ENCODE measurements at regions not wholly inside any gene's neighbourhood (a gene's known extent, or its start where the extent isn't known, plus 50 kb on each side); places are given as distances from the start of the nearest gene placed in this dataset.

- no peak for DNase-seq (ENCODE audit: low spot score)
Observed at GRCh38 chr15:24733659-24734058, 58.1 kb downstream of the NPAP1 start.

DNA sequence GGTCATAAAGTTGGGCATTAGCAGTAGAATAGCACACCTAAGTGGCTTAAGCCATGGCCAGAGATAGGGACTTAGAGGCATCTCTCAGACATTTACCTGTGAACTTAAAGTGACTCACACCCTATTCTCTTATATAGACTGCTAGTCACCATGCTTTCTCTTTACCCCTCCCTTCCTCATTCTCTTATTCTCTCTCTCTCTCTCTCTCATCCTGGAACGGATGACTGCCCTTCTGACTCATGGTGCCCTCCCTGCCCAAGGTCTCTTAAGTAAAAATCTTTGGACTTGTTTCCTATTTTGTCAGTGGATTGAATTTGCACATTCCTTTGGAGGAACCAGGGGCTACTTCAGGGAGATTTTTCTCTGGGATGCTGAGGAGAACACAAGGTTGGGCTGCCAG is 58.8 kb downstream of the NPAP1 start:
- no peak for DNase-seq (ENCODE audit: low spot score)

DNA sequence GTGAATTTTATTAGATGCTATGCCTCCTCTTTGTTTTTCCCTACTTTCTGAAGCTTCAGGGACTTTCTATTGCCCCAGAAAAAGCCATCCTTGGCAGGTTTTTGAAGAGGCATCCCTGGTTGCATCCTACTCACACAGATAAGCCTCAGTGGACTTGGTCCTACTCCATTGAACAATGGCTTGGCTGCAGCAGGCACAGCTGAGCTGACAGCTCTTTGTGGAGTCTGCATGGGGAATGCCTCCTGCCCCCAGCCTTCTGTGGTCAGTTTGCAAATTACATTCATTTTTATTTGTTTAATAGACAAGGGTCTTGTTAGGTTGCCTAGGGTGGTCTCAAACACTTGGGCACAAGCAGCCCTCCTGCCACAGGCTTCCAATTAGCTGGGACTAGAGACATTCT is 69.7 kb downstream of the NPAP1 start:
- DNase-seq (ENCODE audit: low spot score), result no peak

- no peak for DNase-seq (ENCODE audit: low spot score)
Observed at GRCh38 chr15:24746094-24746493, 70.5 kb downstream of the NPAP1 start.

DNA sequence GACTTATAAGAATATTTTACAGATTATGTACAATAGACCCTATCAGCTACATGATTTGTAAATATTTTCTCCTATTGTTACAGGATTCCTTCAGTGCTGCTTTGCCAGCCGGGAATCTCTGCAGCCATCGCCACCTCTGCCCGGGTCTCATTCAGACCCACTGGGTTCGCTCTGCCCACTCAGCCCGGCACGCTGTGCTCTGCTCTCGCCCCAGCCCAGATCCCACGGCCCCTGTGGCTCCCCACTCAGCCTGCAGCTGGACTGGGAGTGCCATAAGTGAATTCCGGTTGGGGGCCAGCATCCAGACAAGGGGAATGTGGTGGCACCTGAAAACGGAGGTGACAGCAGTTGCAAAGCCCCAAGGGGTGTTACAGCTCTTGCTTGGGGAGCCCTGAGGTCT is 71.8 kb downstream of the NPAP1 start:
- no peak for DNase-seq (ENCODE audit: low spot score)

DNA sequence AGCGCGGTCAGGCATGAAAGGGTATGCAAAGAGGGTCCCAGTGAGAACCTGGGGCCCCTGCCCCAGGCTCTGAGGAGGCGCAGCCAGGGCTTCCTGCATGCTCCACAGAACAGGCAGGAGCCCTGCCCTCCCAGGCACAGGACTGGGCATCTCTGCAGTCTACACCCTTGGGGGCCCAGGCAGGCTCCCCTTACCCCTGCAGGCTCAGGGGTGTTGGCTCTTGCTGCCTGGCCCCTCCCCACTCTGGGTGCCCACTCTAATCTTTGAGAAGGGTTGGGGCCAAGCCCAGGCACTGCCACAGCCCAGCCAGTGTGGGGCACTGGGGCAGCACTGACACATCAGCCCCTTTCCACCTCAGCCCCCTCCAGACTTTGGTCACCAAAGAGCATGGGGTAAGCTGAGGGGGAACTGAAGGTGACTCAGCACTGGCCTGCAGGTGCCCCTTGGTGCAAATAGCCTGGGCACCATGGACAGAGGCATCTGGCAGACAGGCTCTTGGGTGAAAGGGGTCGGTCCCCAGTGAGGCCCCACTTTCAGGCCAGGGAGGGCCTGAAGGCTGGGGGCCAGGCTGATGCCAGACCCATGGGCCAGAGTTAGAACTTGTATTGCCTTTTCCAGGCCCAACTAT is 73.4 kb downstream of the NPAP1 start:
- no peak for DNase-seq (ENCODE audit: low spot score)

GRCh38 chr15:24752354-24752753 is 76.8 kb downstream of the NPAP1 start:
- no peak for DNase-seq (ENCODE audit: low spot score)

DNA sequence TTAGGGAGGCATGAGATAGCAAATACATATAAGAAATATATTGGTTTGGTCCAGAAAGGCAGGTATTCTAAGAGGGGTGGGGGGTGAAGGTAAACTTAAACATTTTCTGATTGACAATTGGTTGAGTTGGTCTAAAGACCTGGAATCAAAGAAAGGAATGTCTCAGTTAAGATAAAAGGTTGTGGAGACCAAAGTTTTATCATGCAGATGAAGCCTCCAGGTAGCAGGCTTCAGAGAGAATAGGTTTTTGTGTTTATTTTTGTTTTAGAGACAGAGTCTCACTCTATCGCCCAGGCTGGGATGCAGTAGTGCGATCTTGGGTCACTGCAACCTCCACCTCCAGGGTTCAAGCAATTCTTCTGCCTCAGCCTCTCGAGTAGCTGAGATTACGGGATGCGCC is 80.5 kb downstream of the NPAP1 start:
- DNase-seq (ENCODE audit: low spot score), result no peak

DNA sequence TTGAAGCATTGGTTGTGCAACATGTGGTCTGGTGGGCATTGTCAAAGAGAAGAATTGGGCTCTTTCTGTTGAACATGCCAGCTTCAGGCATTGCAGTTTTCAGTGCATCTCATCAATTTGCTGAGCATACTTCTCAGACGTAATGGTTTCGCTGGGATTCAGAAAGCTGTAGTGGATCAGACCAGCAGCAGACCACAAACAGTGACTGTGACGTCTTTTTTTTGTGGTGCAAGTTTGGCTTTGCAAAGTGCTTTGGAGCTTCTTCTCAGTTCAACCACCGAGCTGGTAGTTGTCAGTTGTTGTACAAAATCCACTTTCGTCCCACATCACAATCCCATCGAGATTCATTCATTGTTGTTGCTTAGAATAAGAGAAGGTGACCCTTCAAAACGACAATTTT is 84.5 kb downstream of the NPAP1 start:
- no peak for DNase-seq (ENCODE audit: low spot score)

DNA sequence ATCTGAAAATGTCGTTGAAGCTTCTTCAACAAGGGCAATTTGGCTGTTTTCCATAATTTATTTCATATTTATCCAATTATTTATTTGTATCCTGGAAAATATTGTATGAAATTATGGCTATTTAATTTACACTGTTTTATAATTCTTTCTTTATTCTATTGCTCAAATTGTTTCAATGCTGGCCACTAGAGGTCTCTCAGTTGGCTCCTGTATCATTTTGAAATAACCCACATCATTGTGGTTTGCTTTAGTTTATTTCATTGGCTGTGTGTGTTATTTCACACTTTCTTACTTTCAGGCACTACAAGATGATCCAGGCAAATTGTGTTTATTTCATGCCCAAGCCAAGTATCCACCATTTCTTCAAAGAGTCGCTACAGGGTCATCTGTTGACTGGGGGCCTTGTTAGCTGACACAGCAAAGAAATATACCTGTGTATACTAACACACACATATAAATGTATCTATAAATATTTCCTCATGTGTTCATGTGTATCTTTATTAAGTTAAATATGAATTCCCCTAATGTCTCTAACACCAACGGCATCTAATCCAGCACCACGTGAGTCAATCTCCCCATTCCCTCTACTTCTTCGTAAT is 86.2 kb downstream of the NPAP1 start:
- peak; percentile 25 for DNase-seq (ENCODE audit: low spot score)

- DNase-seq (ENCODE audit: low spot score), result no peak
Observed at GRCh38 chr15:24763891-24764290, 88.3 kb downstream of the NPAP1 start.

DNA sequence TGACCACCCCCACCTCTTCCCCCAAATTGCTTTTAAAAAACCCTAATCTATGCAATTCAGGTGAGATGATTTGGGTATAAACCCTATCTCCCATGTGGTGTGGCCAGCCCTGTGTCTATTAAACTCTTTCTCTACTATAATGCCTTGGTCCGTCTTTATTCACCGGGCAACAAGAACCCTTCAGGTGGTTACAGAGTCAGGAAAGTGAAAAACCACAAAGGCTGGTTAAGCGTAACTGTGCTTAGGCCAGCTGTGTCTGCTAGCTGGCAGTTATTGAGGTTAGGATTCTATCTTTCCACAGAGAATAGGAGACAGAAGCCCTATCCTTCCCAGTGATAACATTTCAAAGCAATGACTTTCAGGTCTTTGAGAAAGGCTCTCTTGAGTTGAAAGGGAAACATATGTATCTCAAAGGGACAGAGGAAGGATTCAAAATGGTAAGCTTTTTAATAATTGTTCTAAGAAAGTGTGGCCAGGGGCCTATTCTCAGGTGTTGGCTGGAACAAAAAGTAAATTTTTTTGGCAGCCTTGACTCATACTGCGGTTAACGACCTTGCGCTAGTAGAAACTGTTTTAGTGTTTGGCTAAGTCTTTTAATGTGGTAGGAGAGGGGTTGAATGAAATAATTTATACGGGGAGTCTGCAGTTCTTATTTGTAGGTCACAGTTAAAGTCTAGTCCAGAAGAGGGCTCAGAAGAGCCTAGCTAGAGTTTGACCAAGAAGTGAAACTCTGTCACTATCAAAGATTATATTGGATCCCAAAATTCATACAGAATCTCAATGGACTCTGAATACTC is 89.0 kb downstream of the NPAP1 start:
- DNase-seq (ENCODE audit: low spot score), result no peak

- DNase-seq (ENCODE audit: low spot score), result no peak
Observed at GRCh38 chr15:24766511-24767133, 91.0 kb downstream of the NPAP1 start.

GRCh38 chr15:24772266-24772665 is 96.7 kb downstream of the NPAP1 start:
- peak; percentile 15 for DNase-seq (ENCODE audit: low spot score)

DNA sequence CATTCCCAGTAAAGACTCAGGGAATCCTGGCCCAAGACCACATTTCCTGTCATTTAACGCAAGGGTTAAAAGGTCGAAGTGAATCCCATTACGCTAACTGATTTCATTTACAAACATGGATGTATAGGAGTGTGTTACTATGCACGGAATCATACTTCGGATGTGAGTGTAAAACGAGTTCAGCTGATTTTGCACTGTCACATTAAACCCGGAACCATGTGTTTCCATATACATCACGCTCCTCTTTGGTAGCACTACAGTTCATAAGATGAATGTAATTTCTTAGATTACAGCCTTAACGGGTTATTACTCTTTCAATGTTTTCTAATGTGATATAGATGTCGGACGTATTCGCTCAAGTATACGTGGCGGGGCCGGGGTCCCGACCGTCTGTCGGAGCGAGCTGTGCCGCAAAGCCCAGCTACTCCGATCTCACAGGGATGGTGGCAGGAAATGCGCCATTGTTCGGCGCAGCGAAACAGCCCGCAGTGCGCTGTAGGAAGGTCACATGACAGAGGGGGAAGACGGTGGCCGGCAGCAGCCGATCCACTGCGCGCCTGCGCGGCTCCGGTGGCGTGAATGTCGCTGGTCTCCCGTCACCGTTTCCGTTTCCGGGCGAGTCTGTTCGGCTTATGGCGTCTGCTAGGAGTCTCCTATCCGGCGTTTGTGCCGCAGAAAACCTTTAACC is 97.3 kb downstream of the NPAP1 start:
- no peak for DNase-seq (ENCODE audit: low spot score)

DNA sequence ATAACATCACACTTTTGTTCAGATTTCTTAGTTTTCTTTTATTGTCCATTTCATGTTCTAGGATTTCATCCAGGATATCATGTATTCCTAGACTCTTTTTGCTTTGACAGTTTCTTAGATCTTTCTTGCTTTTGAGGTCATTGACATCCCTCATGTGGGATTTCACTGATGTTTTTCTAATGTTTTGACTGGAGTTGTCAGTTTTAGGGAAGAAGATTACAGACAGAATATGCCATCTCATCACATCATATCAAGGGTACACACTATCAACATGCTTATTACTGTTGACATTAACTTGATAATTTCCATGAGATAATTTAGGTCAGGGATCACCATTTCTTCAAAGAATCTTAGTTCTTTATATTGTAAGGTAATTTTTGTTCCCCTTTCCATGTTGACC is 101.7 kb downstream of the NPAP1 start:
- no peak for DNase-seq (ENCODE audit: low spot score)

- DNase-seq (ENCODE audit: low spot score), result no peak
Observed at GRCh38 chr15:24784506-24784905, 108.9 kb downstream of the NPAP1 start.

DNA sequence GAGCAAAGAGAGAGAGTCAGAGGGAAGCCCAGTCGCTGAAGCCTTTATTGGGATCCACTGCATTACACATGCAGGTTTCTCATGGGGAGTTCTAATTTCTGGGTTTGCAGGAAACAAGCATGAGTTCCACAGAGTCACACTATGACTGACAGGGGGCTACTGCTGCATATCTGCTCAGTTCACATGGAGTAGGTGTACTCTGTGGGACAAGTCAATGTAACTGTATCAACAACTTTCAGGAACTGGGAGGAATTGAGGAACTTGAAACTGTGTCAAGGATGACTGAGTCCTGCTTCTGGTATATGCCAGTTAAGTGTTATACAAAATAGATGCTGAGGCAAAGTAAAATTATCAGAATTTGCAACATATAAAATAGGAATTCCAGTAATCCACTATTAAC is 110.8 kb downstream of the NPAP1 start:
- no peak for DNase-seq (ENCODE audit: low spot score)

- peak; percentile 6 for DNase-seq (ENCODE audit: low spot score)
Observed at GRCh38 chr15:24802624-24803023, 127.0 kb downstream of the NPAP1 start.

- no peak for DNase-seq (ENCODE audit: low spot score)
Observed at GRCh38 chr15:24819680-24820079, 135.1 kb upstream of the SNRPN start.

- no peak for DNase-seq (ENCODE audit: low spot score)
Observed at GRCh38 chr15:24823473-24823872, 131.3 kb upstream of the SNRPN start.

DNA sequence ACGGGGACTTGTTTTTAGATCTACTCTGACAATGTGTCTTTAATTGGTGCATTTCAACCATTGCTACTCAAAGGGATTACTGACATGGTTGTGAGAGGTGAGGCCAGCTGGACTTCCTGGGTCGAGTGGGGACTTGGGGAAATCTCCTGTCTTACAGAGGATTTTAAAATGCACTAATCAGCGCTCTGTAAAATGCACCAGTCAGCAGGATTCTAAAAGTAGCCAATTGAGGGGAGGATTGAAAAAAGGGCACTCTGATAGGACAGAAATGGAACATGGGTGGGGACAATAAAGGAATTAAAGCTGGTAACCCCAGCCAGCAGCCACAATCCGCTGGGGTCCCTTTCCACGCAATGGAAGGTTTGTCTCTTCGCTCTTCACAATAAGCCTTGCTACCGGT is 122.5 kb upstream of the SNRPN start:
- no peak for DNase-seq (ENCODE audit: low spot score)
